GM19324 (cell line): ENCODE measurements at regions not wholly inside any gene's neighbourhood (a gene's known extent, or its start where the extent isn't known, plus 50 kb on each side); places are given as distances from the start of the nearest gene placed in this dataset.
"Not testable (repeated sequence)": the region's sequence is repeated elsewhere in the genome, so short reads cannot be mapped to it uniquely, and the experiment has no call there.

Experiments used
- ATAC-seq: cut with Tn5 transposase; IDR thresholded peaks from one replicate; pipeline ENCODE4 v1.9.1; 2021; ENCODE audit warnings: mild to moderate bottlenecking, moderate library complexity; ENCODE audit not compliant: unreplicated experiment, low FRiP score

GRCh38 chr7:10612950-10613349 lies 360.7 kb upstream of the PHF14 start:
- ATAC-seq = no peak

GRCh38 chr7:10618953-10619352 lies 354.7 kb upstream of the PHF14 start:
- ATAC-seq = no peak

GRCh38 chr7:10632712-10633111 lies 341.0 kb upstream of the PHF14 start:
- no peak for ATAC-seq

- no peak for ATAC-seq
Measured at GRCh38 chr7:10634239-10634638, 339.4 kb upstream of the PHF14 start.

GRCh38 chr7:10637991-10638390 lies 335.7 kb upstream of the PHF14 start:
- no peak for ATAC-seq

GRCh38 chr7:10643545-10643944 lies 330.1 kb upstream of the PHF14 start:
- no peak for ATAC-seq

GRCh38 chr7:10644849-10645248 lies 328.8 kb upstream of the PHF14 start:
- no peak for ATAC-seq

GRCh38 chr7:10646194-10646593 lies 327.5 kb upstream of the PHF14 start:
- ATAC-seq = no peak

- no peak for ATAC-seq
Measured at GRCh38 chr7:10648289-10648688, 325.4 kb upstream of the PHF14 start.

- ATAC-seq = not testable (repeated sequence)
Measured at GRCh38 chr7:10649120-10649519, 324.6 kb upstream of the PHF14 start.

GRCh38 chr7:10655031-10655430 lies 318.6 kb upstream of the PHF14 start:
- ATAC-seq = no peak

- ATAC-seq = no peak
Measured at GRCh38 chr7:10657201-10657600, 316.5 kb upstream of the PHF14 start.

- no peak for ATAC-seq
Measured at GRCh38 chr7:10657837-10658236, 315.8 kb upstream of the PHF14 start.

- ATAC-seq = no peak
Measured at GRCh38 chr7:10662491-10662890, 311.2 kb upstream of the PHF14 start.

- ATAC-seq = no peak
Measured at GRCh38 chr7:10662982-10663884, 310.4 kb upstream of the PHF14 start.

GRCh38 chr7:10672186-10672585 lies 301.5 kb upstream of the PHF14 start:
- ATAC-seq = no peak

GRCh38 chr7:10677211-10677610 lies 296.5 kb upstream of the PHF14 start:
- ATAC-seq = no peak

- ATAC-seq = no peak
Measured at GRCh38 chr7:10677668-10678232, 295.9 kb upstream of the PHF14 start.

- no peak for ATAC-seq
Measured at GRCh38 chr7:10684606-10685005, 289.1 kb upstream of the PHF14 start.

- no peak for ATAC-seq
Measured at GRCh38 chr7:10685040-10685439, 288.6 kb upstream of the PHF14 start.

- no peak for ATAC-seq
Measured at GRCh38 chr7:10688544-10688943, 285.1 kb upstream of the PHF14 start.

- no peak for ATAC-seq
Measured at GRCh38 chr7:10696064-10696463, 277.6 kb upstream of the PHF14 start.
